CD4-positive, alpha-beta memory T cell (primary cell): ENCODE measurements at regions not wholly inside any gene's neighbourhood (a gene's known extent, or its start where the extent isn't known, plus 50 kb on each side); places are given as distances from the start of the nearest gene placed in this dataset.
"Not testable (repeated sequence)": the region's sequence is repeated elsewhere in the genome, so short reads cannot be mapped to it uniquely, and the experiment has no call there.

Experiments used
- CTCF ChIA-PET: fragments of 350-600 bp; sonication (Branson Sonifier 250); formaldehyde crosslinking; loops from one replicate; lab custom pipeline; 2021; ENCODE audit warnings: inconsistent platforms; ENCODE audit not compliant: partially characterized antibody; lab: Charles Lee
- POLR2A ChIA-PET: fragments of 350-600 bp; sonication (Branson Sonifier 250); formaldehyde crosslinking; loops from one replicate; lab custom pipeline; 2021; ENCODE audit not compliant: partially characterized antibody; lab: Charles Lee
- DNase-seq, 5 donors: peaks; one replicate each; pipeline versions ENCODE4 v3.0.0 to v3.0.0-alpha.2; 2020 to 2022; ENCODE audit warnings: mixed read lengths in 1 of 5
- H3K27ac ChIP-seq: one replicate; pipeline ENCODE4 v1.7.0; 2013; ENCODE audit warnings: low read depth, low read length
- H3K27me3 ChIP-seq: 2 replicates; pipeline ENCODE4 v1.7.0; 2013; ENCODE audit warnings: mild to moderate bottlenecking, low read length, moderate library complexity; ENCODE audit not compliant: insufficient read depth
- H3K36me3 ChIP-seq: 2 replicates; pipeline ENCODE4 v1.7.0; 2013; ENCODE audit warnings: mild to moderate bottlenecking, low read length, moderate library complexity; ENCODE audit not compliant: insufficient read depth
- H3K4me1 ChIP-seq: 2 replicates; pipeline ENCODE4 v1.7.0; 2013; ENCODE audit warnings: mild to moderate bottlenecking, low read length, moderate library complexity; ENCODE audit not compliant: insufficient read depth
- H3K4me3 ChIP-seq, 2 donors: one replicate each; pipeline ENCODE4 v1.7.0; 2013; ENCODE audit warnings: low read length in 2 of 2, mild to moderate bottlenecking in 1 of 2
- H3K9me3 ChIP-seq, 2 donors: one replicate each; pipeline ENCODE4 v1.7.0; 2013; ENCODE audit warnings: low read length in 2 of 2, control low read depth in 1 of 2; ENCODE audit not compliant: control insufficient read depth in 1 of 2
- H3K27ac Mint-ChIP-seq, 7 donors: one replicate each; pipeline ENCODE4 v1.8.0; 2020 to 2021; ENCODE audit warnings: mixed read lengths in 7 of 7, mild to moderate bottlenecking in 6 of 7, inconsistent platforms in 3 of 7, moderate library complexity in 3 of 7
- H3K27me3 Mint-ChIP-seq, 2 donors: one replicate each; pipeline ENCODE4 v1.8.0; 2020 to 2021; ENCODE audit warnings: mixed read lengths in 2 of 2
- H3K36me3 Mint-ChIP-seq, 2 donors: one replicate each; pipeline ENCODE4 v1.8.0; 2020 to 2021; ENCODE audit warnings: mixed read lengths in 2 of 2, inconsistent platforms in 1 of 2, mild to moderate bottlenecking in 1 of 2
- H3K4me1 Mint-ChIP-seq, 4 donors: one replicate each; pipeline ENCODE4 v1.8.0; 2020 to 2021; ENCODE audit warnings: mixed read lengths in 4 of 4, mild to moderate bottlenecking in 1 of 4
- H3K4me3 Mint-ChIP-seq, 8 donors: one replicate each; pipeline ENCODE4 v1.8.0; 2020 to 2021; ENCODE audit warnings: mixed read lengths in 8 of 8, mild to moderate bottlenecking in 7 of 8, moderate library complexity in 6 of 8, inconsistent platforms in 3 of 8
- H3K9me3 Mint-ChIP-seq, 8 donors: one replicate each; pipeline ENCODE4 v1.8.0; 2020 to 2021; ENCODE audit warnings: mixed read lengths in 8 of 8, mild to moderate bottlenecking in 5 of 8, inconsistent platforms in 3 of 8, moderate library complexity in 1 of 8
- intact Hi-C: fragments of 100-400 bp; cut with micrococcal nuclease; formaldehyde crosslinking; loops from one replicate; pipeline ENCODE4 v1.15.1; 2023

- DNase-seq, result peak in 1 of 5 donors; percentile 30
- not testable (repeated sequence) for H3K36me3 Mint-ChIP-seq, H3K27me3 Mint-ChIP-seq
These were observed 89.5 kb downstream of the GOLGA8K start for GRCh38 chr15:32313446-32314209.

GRCh38 chr15:32312721-32313120 is 90.4 kb downstream of the GOLGA8K start:
- H3K36me3 Mint-ChIP-seq, H3K27me3 ChIP-seq, H3K27ac Mint-ChIP-seq, H3K4me3 ChIP-seq, H3K9me3 ChIP-seq, DNase-seq, H3K36me3 ChIP-seq, intact Hi-C loops, H3K27me3 Mint-ChIP-seq, H3K4me1 ChIP-seq, H3K4me3 Mint-ChIP-seq, H3K4me1 Mint-ChIP-seq, CTCF ChIA-PET, H3K27ac ChIP-seq, POLR2A ChIA-PET, H3K9me3 Mint-ChIP-seq: not testable (repeated sequence)

More at GRCh38 chr15:32313446-32314209, 89.5 kb downstream of the GOLGA8K start:
- intact Hi-C loops, H3K4me1 Mint-ChIP-seq, H3K9me3 Mint-ChIP-seq, H3K27ac ChIP-seq, CTCF ChIA-PET, H3K9me3 ChIP-seq, H3K27ac Mint-ChIP-seq, POLR2A ChIA-PET, H3K27me3 ChIP-seq, H3K36me3 ChIP-seq, H3K4me3 Mint-ChIP-seq, H3K4me3 ChIP-seq, H3K4me1 ChIP-seq: not testable (repeated sequence)

- H3K36me3 ChIP-seq, H3K36me3 Mint-ChIP-seq, H3K27ac Mint-ChIP-seq, H3K4me1 Mint-ChIP-seq, H3K27me3 ChIP-seq, H3K9me3 Mint-ChIP-seq, H3K27me3 Mint-ChIP-seq, H3K4me3 ChIP-seq, DNase-seq, H3K4me3 Mint-ChIP-seq, H3K4me1 ChIP-seq, CTCF ChIA-PET, intact Hi-C loops, H3K27ac ChIP-seq, POLR2A ChIA-PET, H3K9me3 ChIP-seq: not testable (repeated sequence)
These were observed 95.5 kb downstream of the GOLGA8K start for GRCh38 chr15:32307592-32307991.

- CTCF ChIA-PET, H3K9me3 Mint-ChIP-seq, H3K4me1 Mint-ChIP-seq, H3K4me1 ChIP-seq, POLR2A ChIA-PET, H3K27ac Mint-ChIP-seq, H3K36me3 ChIP-seq, H3K9me3 ChIP-seq, H3K4me3 ChIP-seq, H3K27me3 ChIP-seq, H3K27me3 Mint-ChIP-seq, H3K36me3 Mint-ChIP-seq, intact Hi-C loops, H3K4me3 Mint-ChIP-seq, H3K27ac ChIP-seq, DNase-seq: not testable (repeated sequence)
These were observed 126.8 kb downstream of the GOLGA8K start for GRCh38 chr15:32276200-32276830.

- H3K36me3 Mint-ChIP-seq, DNase-seq, H3K9me3 ChIP-seq, H3K27me3 ChIP-seq, H3K27ac Mint-ChIP-seq, H3K27ac ChIP-seq, H3K4me1 ChIP-seq, H3K36me3 ChIP-seq, H3K4me3 ChIP-seq, CTCF ChIA-PET, H3K4me3 Mint-ChIP-seq, H3K9me3 Mint-ChIP-seq, H3K4me1 Mint-ChIP-seq, POLR2A ChIA-PET, intact Hi-C loops, H3K27me3 Mint-ChIP-seq: not testable (repeated sequence)
These were observed 149.1 kb downstream of the GOLGA8K start for GRCh38 chr15:32253958-32254357.

- POLR2A ChIA-PET, H3K9me3 ChIP-seq, DNase-seq, H3K4me1 ChIP-seq, H3K36me3 ChIP-seq, H3K27ac ChIP-seq, H3K4me1 Mint-ChIP-seq, H3K4me3 Mint-ChIP-seq, H3K27me3 Mint-ChIP-seq, H3K9me3 Mint-ChIP-seq, H3K27me3 ChIP-seq, CTCF ChIA-PET, H3K4me3 ChIP-seq, H3K36me3 Mint-ChIP-seq, intact Hi-C loops, H3K27ac Mint-ChIP-seq: not testable (repeated sequence)
These were observed 153.9 kb downstream of the GOLGA8K start for GRCh38 chr15:32249207-32249606.

- H3K4me1 Mint-ChIP-seq, H3K9me3 Mint-ChIP-seq, CTCF ChIA-PET, H3K27ac ChIP-seq, H3K4me1 ChIP-seq, H3K4me3 ChIP-seq, H3K9me3 ChIP-seq, H3K36me3 ChIP-seq, H3K27me3 Mint-ChIP-seq, H3K27ac Mint-ChIP-seq, H3K36me3 Mint-ChIP-seq, H3K27me3 ChIP-seq, intact Hi-C loops, DNase-seq, POLR2A ChIA-PET, H3K4me3 Mint-ChIP-seq: not testable (repeated sequence)
These were observed 159.4 kb downstream of the GOLGA8K start for GRCh38 chr15:32243727-32244126.
